ENCODE measurements at regions not wholly inside any gene's neighbourhood (a gene's known extent, or its start where the extent isn't known, plus 50 kb on each side); places are given as distances from the start of the nearest gene placed in this dataset.

DNA sequence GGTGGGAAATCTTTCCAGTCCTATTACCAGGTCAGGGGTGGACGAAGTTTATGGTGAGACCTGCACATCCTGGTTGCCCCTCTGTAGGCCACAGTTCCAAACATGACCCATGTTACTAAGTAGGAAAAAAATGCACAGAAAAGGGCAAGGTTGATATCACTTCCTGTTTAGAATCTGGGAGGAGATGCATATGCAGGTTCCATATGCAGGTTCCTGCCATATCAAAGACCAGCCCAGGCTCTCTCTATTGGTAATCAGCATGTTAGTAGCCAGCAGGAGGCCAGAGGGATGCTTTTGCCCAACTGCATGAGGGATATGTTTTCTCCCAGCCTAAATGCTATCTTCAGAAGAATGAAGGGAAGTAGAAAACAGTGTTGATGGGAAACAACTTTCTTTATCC is 657.2 kb downstream of the ANKRD50 start:
- no peak for DNase-seq (ENCODE audit: low spot score)
- TF ChIP-seq, protein P1, sequence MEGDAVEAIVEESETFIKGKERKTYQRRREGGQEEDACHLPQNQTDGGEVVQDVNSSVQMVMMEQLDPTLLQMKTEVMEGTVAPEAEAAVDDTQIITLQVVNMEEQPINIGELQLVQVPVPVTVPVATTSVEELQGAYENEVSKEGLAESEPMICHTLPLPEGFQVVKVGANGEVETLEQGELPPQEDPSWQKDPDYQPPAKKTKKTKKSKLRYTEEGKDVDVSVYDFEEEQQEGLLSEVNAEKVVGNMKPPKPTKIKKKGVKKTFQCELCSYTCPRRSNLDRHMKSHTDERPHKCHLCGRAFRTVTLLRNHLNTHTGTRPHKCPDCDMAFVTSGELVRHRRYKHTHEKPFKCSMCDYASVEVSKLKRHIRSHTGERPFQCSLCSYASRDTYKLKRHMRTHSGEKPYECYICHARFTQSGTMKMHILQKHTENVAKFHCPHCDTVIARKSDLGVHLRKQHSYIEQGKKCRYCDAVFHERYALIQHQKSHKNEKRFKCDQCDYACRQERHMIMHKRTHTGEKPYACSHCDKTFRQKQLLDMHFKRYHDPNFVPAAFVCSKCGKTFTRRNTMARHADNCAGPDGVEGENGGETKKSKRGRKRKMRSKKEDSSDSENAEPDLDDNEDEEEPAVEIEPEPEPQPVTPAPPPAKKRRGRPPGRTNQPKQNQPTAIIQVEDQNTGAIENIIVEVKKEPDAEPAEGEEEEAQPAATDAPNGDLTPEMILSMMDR (IDR thresholded peaks at IDR 0.05), result no peak
- H3K27ac ChIP-seq, result peak overlapping the region in 1 of 2 donors; percentile 74

DNA sequence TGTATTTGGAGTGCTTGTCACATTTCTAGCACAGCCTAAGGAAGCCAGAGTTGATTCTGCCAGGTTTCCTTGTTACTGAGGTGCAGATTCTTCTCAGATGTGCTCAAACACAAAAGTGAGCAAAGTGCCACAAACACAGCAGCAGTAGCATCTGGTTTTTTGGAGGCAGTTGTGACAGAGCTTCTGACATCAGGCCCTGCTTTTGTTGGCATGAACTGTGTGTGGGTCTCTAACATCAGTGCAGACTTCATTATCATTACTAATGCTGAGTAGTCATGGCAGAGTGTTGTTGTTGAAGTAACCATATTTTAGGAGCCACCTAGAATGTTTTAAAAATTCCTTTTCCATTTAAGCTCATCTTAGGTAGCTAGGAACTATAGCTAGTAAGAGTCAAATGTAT is 656.6 kb downstream of the ANKRD50 start:
- Histone ChIP-seq H3K27ac (peak overlapping the region in 1 of 2 donors; percentile 74), H3K4me3 (no peak overlapping the region)
- TF ChIP-seq, protein P1 (IDR thresholded peaks at IDR 0.05), result no peak
- no peak for DNase-seq (ENCODE audit: low spot score)

More for the DNA sequence above, 657.2 kb downstream of the ANKRD50 start:
- H3K4me3 ChIP-seq, result no peak overlapping the region

DNA sequence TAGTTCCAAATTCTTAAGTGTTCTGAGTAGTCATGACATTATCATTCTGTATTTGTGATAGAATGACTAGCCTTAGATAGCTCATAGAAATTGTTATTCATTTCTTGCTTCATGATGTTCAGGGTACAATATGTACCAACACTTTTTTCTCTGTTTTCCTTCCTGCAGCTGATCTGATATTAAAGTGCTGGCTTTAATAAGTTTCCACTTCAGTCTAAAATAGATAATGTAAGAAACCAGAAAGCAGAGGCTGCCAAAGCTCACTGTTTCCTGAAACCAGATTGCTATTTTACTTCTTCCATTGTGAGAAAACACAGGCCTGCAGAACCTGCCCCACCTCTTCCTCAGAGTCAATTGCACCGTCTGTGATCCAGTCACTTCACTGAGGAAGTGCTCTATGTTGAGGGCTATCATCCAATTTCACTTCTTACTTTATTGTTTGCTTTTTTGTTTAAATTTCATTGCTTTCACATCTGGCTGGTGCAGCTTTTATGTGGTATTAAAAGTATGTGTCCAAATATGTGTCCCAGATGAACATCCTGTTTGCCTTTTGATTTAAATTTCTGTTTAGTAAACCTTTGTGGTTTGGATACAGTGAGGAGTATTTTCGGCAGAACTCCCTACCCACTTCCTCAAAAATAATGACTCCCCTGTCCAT is 652.1 kb downstream of the ANKRD50 start:
- peak overlapping the region; percentile 22 for H3K4me3 ChIP-seq
- DNase-seq (ENCODE audit: low spot score), result peak; percentile 76
- H3K27ac ChIP-seq, result peak overlapping the region; percentile 39 to 84
- TF ChIP-seq, protein P1 (IDR thresholded peaks at IDR 0.05), result no peak

DNA sequence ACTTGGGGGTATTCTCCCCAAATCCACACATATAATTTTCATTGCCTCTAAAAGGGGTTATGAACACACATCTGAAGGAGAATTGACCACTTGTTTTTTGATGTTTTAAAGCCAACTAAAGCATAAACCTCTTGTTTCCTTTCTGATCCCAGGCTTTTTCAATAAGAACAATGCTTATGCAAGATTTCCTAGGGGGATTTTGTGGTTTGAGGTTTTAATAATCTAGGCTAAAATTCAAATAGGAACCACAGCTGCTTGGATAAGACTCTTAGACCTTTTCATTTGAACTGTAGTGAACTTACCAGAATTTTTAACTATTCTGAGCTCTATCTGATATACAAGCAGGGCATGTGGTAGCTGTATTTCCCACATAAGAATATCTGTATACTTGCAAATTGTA is 651.1 kb downstream of the ANKRD50 start:
- Histone ChIP-seq H3K4me3 (no peak overlapping the region), H3K27ac (peak overlapping the region; percentile 39 to 84)
- TF ChIP-seq, protein P1 (IDR thresholded peaks at IDR 0.05), result no peak
- no peak for DNase-seq (ENCODE audit: low spot score)

DNA sequence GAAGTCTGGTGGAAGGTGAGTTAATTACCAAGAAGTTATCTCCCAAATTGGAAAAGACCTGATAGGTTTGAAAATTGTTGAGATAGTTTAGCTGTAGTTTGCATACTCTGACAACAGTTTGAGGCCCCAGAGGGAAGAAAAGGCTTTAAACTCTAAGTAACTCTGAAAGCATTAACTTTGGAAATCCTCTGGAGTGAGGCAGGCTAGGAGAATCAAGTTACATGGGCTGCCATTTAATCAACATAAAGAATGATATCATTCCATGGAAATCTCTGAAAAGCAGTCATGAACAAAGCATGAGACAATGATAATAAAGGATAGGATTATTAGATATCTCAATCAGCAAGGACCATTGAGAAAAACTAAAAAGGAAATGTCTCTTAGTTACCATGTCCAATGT is 647.1 kb downstream of the ANKRD50 start:
- H3K4me3 ChIP-seq, result no peak overlapping the region
- TF ChIP-seq, protein P1 (IDR thresholded peaks at IDR 0.05), result no peak
- no peak for DNase-seq (ENCODE audit: low spot score)
- H3K27ac ChIP-seq, result no peak overlapping the region

DNA sequence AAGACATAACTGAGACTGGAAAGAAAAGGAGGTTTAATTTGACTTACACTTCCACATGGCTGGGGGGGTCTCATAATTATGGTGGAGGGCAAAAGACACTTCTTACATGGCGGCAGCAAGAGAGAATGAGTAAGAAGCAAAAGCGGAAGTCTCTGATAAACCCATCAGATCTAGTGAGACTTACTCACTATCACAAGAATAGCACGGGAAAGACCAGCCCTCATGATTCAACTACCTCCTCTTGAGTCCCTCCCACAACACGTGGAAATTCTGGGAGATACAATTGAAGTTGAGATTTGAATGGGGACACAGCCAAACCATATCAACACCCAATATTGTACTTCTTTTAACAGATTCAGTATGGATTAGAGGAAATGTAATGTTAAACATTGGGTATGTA is 646.6 kb downstream of the ANKRD50 start:
- DNase-seq (ENCODE audit: low spot score), result no peak
- TF ChIP-seq, protein P1 (IDR thresholded peaks at IDR 0.05), result no peak
- H3K4me3 ChIP-seq, result no peak overlapping the region

DNA sequence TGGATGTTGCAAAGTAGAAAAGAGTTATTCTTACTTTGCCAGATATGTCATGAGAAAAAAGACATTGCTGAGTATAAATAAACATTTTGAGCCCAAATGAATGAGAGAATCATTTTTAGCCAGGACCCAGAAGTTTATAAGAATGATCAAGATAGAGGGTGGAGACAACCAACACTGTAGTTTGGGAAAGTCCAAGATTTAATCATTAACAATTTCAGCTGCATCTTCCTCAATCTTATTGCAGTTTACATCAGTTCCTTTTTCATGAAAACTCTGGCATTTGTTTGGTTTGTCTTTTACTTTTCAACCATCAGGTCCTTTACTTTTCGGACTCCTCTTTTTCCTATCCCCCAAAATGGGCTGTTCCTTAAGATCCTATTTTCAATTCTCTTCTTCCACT is 645.9 kb downstream of the ANKRD50 start:
- TF ChIP-seq, protein P1 (IDR thresholded peaks at IDR 0.05), result no peak
- Histone ChIP-seq H3K27ac (no peak overlapping the region), H3K4me3 (no peak overlapping the region)
- DNase-seq (ENCODE audit: low spot score), result no peak

More for the DNA sequence above, 646.6 kb downstream of the ANKRD50 start:
- H3K27ac ChIP-seq, result no peak overlapping the region

All from coronary artery (tissue), 2 donors.